ENCODE measurements at regions not wholly inside any gene's neighbourhood (a gene's known extent, or its start where the extent isn't known, plus 50 kb on each side); places are given as distances from the start of the nearest gene placed in this dataset.

DNA sequence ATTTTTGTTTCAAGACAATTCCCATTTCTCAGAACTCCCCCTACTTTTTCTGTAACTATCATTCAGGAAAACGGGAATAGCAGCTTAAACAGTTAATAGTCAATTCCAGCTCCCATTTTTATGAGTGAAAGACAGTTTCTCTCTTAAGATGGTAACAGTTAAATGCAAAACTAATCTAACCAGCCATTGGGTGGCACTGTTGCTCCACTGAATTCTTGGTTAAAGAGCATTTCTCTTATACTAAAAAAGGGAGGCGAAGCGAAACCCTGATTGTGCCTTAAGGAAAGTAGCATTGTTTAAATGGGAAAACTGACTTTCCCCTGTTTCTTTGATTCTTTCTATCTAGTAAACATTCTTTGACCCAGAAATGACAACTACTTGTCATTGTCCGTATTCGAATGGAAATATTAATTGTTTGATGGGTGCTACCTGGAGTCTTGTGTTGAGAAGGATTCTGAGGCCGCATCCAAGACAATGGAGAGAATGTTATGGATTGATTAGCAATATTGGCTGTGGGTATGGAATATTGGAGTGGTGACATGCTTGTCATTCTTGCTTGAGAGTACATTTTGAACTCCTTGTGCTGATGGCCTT lies 507.8 kb downstream of the MAT2B start:
- Histone ChIP-seq H3K4me3 (ENCODE audit: insufficient read depth, low read depth, low read length) (no peak overlapping the region), H3K36me3 (replicated peaks; ENCODE audit: control insufficient read depth, insufficient read depth, low read length) (no peaks in the 10 kb centered on the region), H3K27me3 (ENCODE audit: control insufficient read depth, insufficient read depth, low read length) (no peaks in the 10 kb centered on the region)
- peak; percentile 11 for DNase-seq

GRCh38 chr5:164020116-164020515 lies 514.7 kb downstream of the MAT2B start:
- no peaks in the 10 kb centered on the region for H3K36me3 ChIP-seq (replicated peaks; ENCODE audit: control insufficient read depth, insufficient read depth, low read length)
- H3K4me3 ChIP-seq (ENCODE audit: insufficient read depth, low read depth, low read length) = no peak overlapping the region
- DNase-seq = no peak
- H3K27me3 ChIP-seq (ENCODE audit: control insufficient read depth, insufficient read depth, low read length) = no peaks in the 10 kb centered on the region

DNA sequence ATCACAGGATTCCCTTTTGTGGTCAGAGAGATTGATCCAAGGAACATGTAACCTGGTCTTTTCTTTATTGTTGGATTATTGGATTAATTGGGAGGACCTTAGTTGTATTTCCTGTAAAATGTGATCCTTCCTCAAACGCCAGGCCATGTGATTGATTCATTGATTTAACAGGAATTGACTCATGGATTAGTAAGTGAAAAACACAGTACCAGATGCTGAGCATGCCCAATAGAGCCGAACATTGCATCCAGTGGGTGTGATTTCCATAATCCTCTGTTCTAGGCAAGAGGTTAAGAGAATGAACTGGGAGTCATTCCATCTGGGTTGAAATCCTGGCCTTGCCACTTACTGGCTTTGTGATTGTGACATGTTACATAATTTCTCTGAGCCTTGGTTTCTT lies 522.3 kb downstream of the MAT2B start:
- Histone ChIP-seq H3K4me3 (ENCODE audit: insufficient read depth, low read depth, low read length) (no peak overlapping the region), H3K36me3 (replicated peaks; ENCODE audit: control insufficient read depth, insufficient read depth, low read length) (no peaks in the 10 kb centered on the region), H3K27me3 (ENCODE audit: control insufficient read depth, insufficient read depth, low read length) (no peaks in the 10 kb centered on the region)
- no peak for DNase-seq

- Histone ChIP-seq H3K27me3 (ENCODE audit: control insufficient read depth, insufficient read depth, low read length) (no peaks in the 10 kb centered on the region), H3K4me3 (ENCODE audit: insufficient read depth, low read depth, low read length) (no peak overlapping the region), H3K36me3 (replicated peaks; ENCODE audit: control insufficient read depth, insufficient read depth, low read length) (no peaks in the 10 kb centered on the region)
- DNase-seq = no peak
Measured at GRCh38 chr5:164038128-164038783, 532.8 kb downstream of the MAT2B start.

GRCh38 chr5:164041105-164041504 lies 535.7 kb downstream of the MAT2B start:
- no peaks in the 10 kb centered on the region for H3K36me3 ChIP-seq (replicated peaks; ENCODE audit: control insufficient read depth, insufficient read depth, low read length)
- H3K4me3 ChIP-seq (ENCODE audit: insufficient read depth, low read depth, low read length) = no peak overlapping the region
- no peak for DNase-seq
- no peaks in the 10 kb centered on the region for H3K27me3 ChIP-seq (ENCODE audit: control insufficient read depth, insufficient read depth, low read length)

- no peak for DNase-seq
- no peaks in the 10 kb centered on the region for H3K27me3 ChIP-seq (ENCODE audit: control insufficient read depth, insufficient read depth, low read length)
- no peaks in the 10 kb centered on the region for H3K36me3 ChIP-seq (replicated peaks; ENCODE audit: control insufficient read depth, insufficient read depth, low read length)
- H3K4me3 ChIP-seq (ENCODE audit: insufficient read depth, low read depth, low read length) = no peak overlapping the region
Measured at GRCh38 chr5:164048359-164048926, 543.0 kb downstream of the MAT2B start.

DNA sequence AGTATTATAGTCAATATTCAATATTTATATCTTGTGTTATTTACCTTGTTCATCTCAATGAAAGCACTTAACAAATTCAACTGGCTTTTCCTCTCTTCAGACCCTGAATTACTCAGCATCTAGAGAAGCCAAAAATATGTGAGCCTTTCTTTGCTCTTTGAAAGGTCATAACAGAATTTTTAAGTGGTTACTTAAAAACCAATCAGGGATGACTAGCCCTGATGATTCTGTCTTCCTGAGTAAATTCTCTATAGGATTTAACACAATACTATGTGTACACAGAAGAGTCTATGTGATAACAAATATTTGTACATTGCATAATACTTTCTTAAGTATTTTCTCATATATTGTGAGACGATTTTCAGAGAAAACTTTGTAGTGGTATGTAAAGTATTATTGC lies 546.3 kb downstream of the MAT2B start:
- Histone ChIP-seq H3K4me3 (ENCODE audit: insufficient read depth, low read depth, low read length) (no peak overlapping the region), H3K36me3 (replicated peaks; ENCODE audit: control insufficient read depth, insufficient read depth, low read length) (no peaks in the 10 kb centered on the region)
- DNase-seq = no peak

DNA sequence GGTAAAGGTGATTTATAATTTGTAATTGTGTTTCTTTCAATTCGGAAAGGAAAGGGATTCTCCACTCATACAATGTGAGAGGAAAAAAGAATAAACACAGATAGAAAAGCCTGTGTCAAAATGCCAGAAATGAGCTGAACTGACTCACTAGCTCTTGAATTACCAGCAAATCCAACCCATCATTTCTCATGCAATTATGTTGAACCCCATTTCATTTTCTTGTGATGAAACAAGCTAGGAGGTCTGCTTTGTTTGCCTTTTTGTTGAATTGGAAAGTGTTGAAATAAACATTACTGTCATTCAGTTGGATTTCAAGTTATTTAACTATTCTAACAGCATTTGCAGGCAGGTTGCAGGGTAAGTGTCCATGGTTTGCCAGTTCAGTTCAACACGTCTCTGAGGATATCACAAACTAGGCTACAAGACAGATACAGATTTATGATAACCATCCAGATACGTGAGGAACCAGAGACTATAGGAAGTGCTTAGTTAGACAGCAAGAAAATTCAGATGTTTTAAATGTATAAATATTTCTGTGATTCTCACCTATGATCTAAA lies 547.2 kb downstream of the MAT2B start:
- H3K4me3 ChIP-seq (ENCODE audit: insufficient read depth, low read depth, low read length) = no peak overlapping the region
- no peaks in the 10 kb centered on the region for H3K27me3 ChIP-seq (ENCODE audit: control insufficient read depth, insufficient read depth, low read length)
- no peaks in the 10 kb centered on the region for H3K36me3 ChIP-seq (replicated peaks; ENCODE audit: control insufficient read depth, insufficient read depth, low read length)
- DNase-seq = no peak

More for the DNA sequence above, 546.3 kb downstream of the MAT2B start:
- no peaks in the 10 kb centered on the region for H3K27me3 ChIP-seq (ENCODE audit: control insufficient read depth, insufficient read depth, low read length)

- DNase-seq = no peak
- Histone ChIP-seq H3K4me3 (ENCODE audit: insufficient read depth, low read depth, low read length) (no peak overlapping the region), H3K36me3 (replicated peaks; ENCODE audit: control insufficient read depth, insufficient read depth, low read length) (no peaks in the 10 kb centered on the region), H3K27me3 (ENCODE audit: control insufficient read depth, insufficient read depth, low read length) (no peaks in the 10 kb centered on the region)
Measured at GRCh38 chr5:164053123-164053522, 547.7 kb downstream of the MAT2B start.

- no peaks in the 10 kb centered on the region for H3K36me3 ChIP-seq (replicated peaks; ENCODE audit: control insufficient read depth, insufficient read depth, low read length)
- no peak overlapping the region for H3K4me3 ChIP-seq (ENCODE audit: insufficient read depth, low read depth, low read length)
- H3K27me3 ChIP-seq (ENCODE audit: control insufficient read depth, insufficient read depth, low read length) = no peaks in the 10 kb centered on the region
- DNase-seq = no peak
Measured at GRCh38 chr5:164054461-164054860, 549.0 kb downstream of the MAT2B start.

GRCh38 chr5:164057121-164057520 lies 551.7 kb downstream of the MAT2B start:
- no peak for DNase-seq
- Histone ChIP-seq H3K4me3 (ENCODE audit: insufficient read depth, low read depth, low read length) (no peak overlapping the region), H3K36me3 (replicated peaks; ENCODE audit: control insufficient read depth, insufficient read depth, low read length) (no peaks in the 10 kb centered on the region), H3K27me3 (ENCODE audit: control insufficient read depth, insufficient read depth, low read length) (no peaks in the 10 kb centered on the region)

GRCh38 chr5:164058621-164059020 lies 553.2 kb downstream of the MAT2B start:
- Histone ChIP-seq H3K27me3 (ENCODE audit: control insufficient read depth, insufficient read depth, low read length) (no peaks in the 10 kb centered on the region), H3K4me3 (ENCODE audit: insufficient read depth, low read depth, low read length) (no peak overlapping the region), H3K36me3 (replicated peaks; ENCODE audit: control insufficient read depth, insufficient read depth, low read length) (no peaks in the 10 kb centered on the region)
- DNase-seq = no peak

DNA sequence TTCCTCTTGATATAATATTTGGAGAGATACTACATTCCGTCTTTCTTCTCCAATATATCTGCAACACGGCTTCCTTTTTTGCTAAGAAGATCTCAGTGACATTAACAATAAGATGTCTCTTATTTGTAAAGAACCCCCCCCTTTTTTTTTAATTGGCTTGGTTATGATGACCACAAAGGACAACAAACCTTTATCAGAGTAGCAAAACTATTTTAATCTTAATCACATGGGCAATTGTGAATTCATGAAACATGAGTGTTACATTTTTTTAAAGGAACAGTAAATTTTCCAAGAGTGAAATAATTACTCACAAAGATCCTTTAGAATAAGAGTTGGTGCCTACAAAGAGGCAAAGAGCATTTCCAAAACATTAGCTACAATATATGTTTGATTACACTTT lies 554.1 kb downstream of the MAT2B start:
- DNase-seq = no peak
- no peak overlapping the region for H3K4me3 ChIP-seq (ENCODE audit: insufficient read depth, low read depth, low read length)
- no peaks in the 10 kb centered on the region for H3K36me3 ChIP-seq (replicated peaks; ENCODE audit: control insufficient read depth, insufficient read depth, low read length)
- no peaks in the 10 kb centered on the region for H3K27me3 ChIP-seq (ENCODE audit: control insufficient read depth, insufficient read depth, low read length)

- no peak for DNase-seq
- H3K4me3 ChIP-seq (ENCODE audit: insufficient read depth, low read depth, low read length) = no peak overlapping the region
- H3K27me3 ChIP-seq (ENCODE audit: control insufficient read depth, insufficient read depth, low read length) = no peaks in the 10 kb centered on the region
- H3K36me3 ChIP-seq (replicated peaks; ENCODE audit: control insufficient read depth, insufficient read depth, low read length) = no peaks in the 10 kb centered on the region
Measured at GRCh38 chr5:164060786-164061355, 555.5 kb downstream of the MAT2B start.

GRCh38 chr5:164062304-164062703 lies 556.9 kb downstream of the MAT2B start:
- no peaks in the 10 kb centered on the region for H3K36me3 ChIP-seq (replicated peaks; ENCODE audit: control insufficient read depth, insufficient read depth, low read length)
- no peak overlapping the region for H3K4me3 ChIP-seq (ENCODE audit: insufficient read depth, low read depth, low read length)
- DNase-seq = no peak
- no peaks in the 10 kb centered on the region for H3K27me3 ChIP-seq (ENCODE audit: control insufficient read depth, insufficient read depth, low read length)
